22Rv1 (cell line): ENCODE measurements at regions not wholly inside any gene's neighbourhood (a gene's known extent, or its start where the extent isn't known, plus 50 kb on each side); places are given as distances from the start of the nearest gene placed in this dataset.
"Not testable (repeated sequence)": the region's sequence is repeated elsewhere in the genome, so short reads cannot be mapped to it uniquely, and the experiment has no call there.

Experiments used
- H3K27ac ChIP-seq: fragments of 450-650 bp; 2 replicates; pipeline ENCODE4 v1.5.1; 2017
- ZFX ChIP-seq: fragments of 450-650 bp; IDR thresholded peaks from 2 replicates; pipeline ENCODE4 v1.6.1; 2017; ENCODE audit warnings: antibody characterized with exemption, borderline replicate concordance
- TF ChIP-seq, protein P1 (sequence below): fragments of 450-650 bp; IDR thresholded peaks from 2 replicates; pipeline ENCODE4 v1.5.1; 2017; ENCODE audit warnings: mild to moderate bottlenecking

DNA sequence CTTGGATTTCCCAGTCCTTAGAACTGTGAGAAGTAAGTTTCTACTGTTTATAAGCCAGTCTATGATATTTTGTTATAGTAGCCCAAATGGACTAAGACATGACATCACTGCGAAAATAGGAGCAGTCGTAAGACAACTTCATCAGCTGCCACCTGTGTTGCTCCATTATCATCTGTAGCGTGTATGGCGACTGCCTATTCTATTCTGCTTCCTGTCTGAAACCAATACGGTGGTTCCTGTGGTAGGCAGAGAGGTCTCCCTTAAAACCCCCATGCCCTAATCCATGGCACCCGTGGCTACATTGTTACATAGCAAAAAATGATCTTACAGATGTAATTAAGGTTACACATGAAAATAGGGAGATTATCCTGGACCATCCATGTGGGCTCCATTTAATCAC, 105.4 kb upstream of the FAT1 start:
- TF ChIP-seq ZFX, result no peak
- TF ChIP-seq, protein P1, sequence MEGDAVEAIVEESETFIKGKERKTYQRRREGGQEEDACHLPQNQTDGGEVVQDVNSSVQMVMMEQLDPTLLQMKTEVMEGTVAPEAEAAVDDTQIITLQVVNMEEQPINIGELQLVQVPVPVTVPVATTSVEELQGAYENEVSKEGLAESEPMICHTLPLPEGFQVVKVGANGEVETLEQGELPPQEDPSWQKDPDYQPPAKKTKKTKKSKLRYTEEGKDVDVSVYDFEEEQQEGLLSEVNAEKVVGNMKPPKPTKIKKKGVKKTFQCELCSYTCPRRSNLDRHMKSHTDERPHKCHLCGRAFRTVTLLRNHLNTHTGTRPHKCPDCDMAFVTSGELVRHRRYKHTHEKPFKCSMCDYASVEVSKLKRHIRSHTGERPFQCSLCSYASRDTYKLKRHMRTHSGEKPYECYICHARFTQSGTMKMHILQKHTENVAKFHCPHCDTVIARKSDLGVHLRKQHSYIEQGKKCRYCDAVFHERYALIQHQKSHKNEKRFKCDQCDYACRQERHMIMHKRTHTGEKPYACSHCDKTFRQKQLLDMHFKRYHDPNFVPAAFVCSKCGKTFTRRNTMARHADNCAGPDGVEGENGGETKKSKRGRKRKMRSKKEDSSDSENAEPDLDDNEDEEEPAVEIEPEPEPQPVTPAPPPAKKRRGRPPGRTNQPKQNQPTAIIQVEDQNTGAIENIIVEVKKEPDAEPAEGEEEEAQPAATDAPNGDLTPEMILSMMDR, result no peak
- no peak overlapping the region for H3K27ac ChIP-seq

DNA sequence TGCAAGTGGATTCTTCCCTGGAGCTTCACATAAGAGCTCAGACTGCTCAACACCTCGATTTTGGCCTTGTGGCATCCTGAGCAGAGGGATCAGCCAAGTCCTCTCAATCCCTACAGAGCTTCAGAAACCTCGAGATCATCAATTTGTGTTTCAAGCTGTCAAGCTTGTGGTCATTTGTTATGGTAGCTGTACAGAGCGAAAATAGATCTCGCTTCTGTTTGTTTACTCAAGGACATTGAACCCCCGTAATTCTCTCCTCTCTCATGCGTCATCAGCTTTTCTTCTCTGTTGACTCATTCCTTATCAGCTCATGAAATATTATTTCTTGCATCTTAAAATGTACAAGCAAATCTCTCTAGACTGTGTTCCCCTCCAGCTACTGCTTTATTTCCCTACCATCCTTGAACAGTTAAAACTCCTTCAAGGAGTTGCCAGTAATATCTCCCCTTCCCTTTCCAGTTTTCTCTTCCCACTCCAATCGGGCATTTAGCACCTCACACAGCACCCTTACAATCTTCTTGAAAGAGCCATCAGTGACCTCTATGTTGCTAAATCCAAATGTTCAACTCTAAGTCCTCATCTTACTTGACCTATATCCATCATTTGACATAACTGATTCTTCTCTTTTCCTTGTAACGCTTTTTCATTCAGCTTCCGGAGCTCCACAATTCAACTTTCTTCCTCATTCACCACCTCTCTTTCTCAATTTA, 106.2 kb upstream of the FAT1 start:
- H3K27ac ChIP-seq, result no peak overlapping the region
- TF ChIP-seq, protein P1, result no peak
- TF ChIP-seq ZFX, result no peak

DNA sequence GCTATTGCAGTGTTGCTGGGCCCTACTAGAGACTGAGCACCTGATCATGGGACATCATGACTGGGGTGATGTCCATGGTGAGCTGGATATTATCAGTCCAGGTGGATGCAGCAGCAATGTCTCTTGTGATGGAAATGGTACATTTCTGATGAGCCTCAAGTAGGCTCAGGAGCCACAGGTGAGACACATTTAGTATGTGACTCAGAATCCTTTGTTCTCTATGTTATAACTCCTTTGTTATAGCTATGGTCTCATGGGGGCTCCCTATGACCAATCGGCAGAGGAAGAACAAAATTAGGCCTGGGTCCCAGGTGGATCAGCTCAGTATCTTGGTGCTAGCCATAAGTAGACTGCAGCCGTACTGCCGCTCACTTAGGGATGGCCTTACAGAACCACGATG, 107.9 kb upstream of the FAT1 start:
- H3K27ac ChIP-seq, result no peak overlapping the region
- no peak for TF ChIP-seq ZFX
- TF ChIP-seq, protein P1, result no peak

DNA sequence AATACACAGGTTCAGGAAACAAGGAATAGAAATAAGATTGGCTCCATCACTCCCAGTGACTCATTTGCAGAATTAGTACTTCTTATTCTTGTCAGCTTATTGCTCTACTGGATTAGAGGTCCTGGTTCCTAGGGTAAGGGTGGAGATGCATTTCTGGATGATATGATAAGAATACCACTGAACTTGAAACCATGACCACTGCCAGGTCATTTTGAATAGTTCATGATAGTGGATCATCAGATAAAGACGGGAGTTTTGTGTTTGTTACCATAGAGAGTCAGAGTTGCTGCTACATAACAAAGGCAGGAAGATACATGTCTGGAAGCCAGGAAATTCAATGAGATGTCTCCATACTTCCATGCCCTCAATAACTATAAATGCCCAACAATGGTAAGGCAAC, 109.2 kb upstream of the FAT1 start:
- TF ChIP-seq, protein P1, result no peak
- no peak for TF ChIP-seq ZFX
- no peak overlapping the region for H3K27ac ChIP-seq

DNA sequence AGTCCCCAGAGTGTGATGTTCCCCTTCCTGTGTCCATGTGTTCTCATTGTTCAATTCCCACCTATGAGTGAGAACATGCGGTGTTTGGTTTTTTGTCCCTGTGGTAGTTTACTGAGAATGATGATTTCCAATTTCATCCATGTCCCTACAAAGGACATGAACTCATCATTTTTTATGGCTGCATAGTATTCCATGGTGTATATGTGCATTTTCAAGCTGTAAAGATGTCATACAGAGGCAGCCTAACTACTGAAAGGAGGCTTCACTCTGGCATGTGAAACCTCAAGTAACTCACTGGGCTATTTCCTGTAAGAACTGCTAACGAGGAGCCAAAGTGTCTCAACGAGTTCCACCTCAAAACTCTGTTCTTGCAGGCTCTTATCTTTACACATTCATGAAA, 113.8 kb upstream of the FAT1 start:
- not testable (repeated sequence) for H3K27ac ChIP-seq

DNA sequence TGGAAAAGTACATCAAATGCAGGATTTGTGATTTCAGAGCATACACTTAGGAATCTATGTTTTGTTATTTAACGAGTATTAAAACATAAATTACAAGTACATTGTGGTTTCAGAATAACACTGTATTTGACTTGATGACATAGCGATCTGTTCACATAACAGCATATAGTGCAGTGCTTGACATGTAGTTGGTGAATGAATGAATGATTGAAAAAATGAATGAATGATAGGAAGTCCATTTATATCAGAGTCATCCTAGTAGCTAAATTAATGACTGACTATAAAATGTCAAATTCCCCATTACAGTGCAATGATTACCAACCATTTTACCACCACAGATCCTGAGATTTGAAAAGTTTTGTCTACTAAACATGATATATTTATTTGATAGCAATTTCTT, 114.6 kb upstream of the FAT1 start:
- no peak overlapping the region for H3K27ac ChIP-seq
- TF ChIP-seq ZFX, result no peak
- TF ChIP-seq, protein P1, result no peak

DNA sequence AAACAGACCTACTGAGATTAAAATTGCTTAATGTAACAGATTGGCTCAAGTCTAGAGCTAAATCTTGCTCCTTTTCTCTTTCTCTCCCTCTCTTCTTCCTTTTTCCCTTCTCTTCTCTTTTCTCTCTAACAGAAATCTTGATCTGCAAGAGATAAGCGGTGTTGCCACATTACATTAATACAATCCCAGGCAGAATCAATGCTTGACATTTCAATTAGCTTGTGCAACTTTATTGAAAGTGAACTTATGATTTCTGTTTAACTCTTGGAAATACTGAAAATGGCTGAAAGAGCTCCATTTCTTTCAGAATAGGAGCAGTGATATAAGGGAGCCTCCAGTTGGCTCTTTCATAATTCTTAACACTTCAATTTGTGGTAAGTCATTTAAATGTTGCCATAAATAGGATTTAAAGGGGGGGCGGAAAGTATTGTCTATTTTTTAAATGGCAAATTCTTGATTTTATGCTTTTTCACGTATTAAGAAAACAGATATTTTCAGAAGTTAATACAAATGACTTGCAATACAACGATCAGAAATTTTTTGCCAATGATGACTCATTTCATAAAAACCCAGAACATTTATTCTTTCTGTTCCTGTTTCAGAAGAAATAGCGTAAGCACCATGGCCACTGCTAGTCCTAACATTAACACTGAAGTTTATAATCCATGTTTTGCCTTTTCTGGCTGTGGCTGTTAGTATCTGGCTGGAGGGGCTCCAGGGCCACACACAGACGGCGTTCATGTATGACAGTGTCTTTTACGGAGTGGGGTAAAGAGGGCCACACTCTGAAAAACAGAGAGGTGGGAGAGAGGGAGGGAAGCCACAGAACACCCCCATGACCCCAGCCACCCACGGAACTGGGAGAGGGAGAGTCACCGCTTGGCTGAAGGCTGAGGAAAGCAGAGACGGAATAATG, 115.7 kb upstream of the FAT1 start:
- TF ChIP-seq, protein P1, result no peak
- TF ChIP-seq ZFX, result no peak
- H3K27ac ChIP-seq, result no peak overlapping the region
